H9 (cell line): ENCODE measurements at regions not wholly inside any gene's neighbourhood (a gene's known extent, or its start where the extent isn't known, plus 50 kb on each side); places are given as distances from the start of the nearest gene placed in this dataset.

Experiments
- DNase-seq: peaks from one replicate; pipeline ENCODE4 v3.0.0-alpha.2; 2017
- H2AFZ ChIP-seq: one replicate; pipeline ENCODE4 v1.6.1; 2013; ENCODE audit warnings: mild to moderate bottlenecking, low read length, control low read depth, moderate library complexity
- H2AK5ac ChIP-seq: 2 replicates; pipeline ENCODE4 v1.6.1; 2013; ENCODE audit warnings: low read length, control low read depth, mixed read lengths; ENCODE audit not compliant: insufficient read length
- H2BK120ac ChIP-seq: one replicate; pipeline ENCODE4 v1.6.1; 2013; ENCODE audit warnings: low read depth, mild to moderate bottlenecking, low read length, control low read depth, inconsistent platforms; ENCODE audit not compliant: poor library complexity, severe bottlenecking
- H2BK12ac ChIP-seq: 2 replicates; pipeline ENCODE4 v1.6.1; 2013; ENCODE audit warnings: low read length, control low read depth, mixed read lengths, low read depth; ENCODE audit not compliant: insufficient read length
- H2BK15ac ChIP-seq: 2 replicates; pipeline ENCODE4 v1.6.1; 2013; ENCODE audit warnings: low read depth, low read length, control low read depth
- H2BK20ac ChIP-seq: one replicate; pipeline ENCODE4 v1.6.1; 2013; ENCODE audit warnings: low read depth, mild to moderate bottlenecking, low read length, control low read depth, inconsistent platforms; ENCODE audit not compliant: poor library complexity, severe bottlenecking
- H2BK5ac ChIP-seq: 2 replicates; pipeline ENCODE4 v1.6.1; 2013; ENCODE audit warnings: low read length, control low read depth, mixed read lengths; ENCODE audit not compliant: insufficient read length
- H3K14ac ChIP-seq: 2 replicates; pipeline ENCODE4 v1.6.1; 2013; ENCODE audit warnings: low read length, control low read depth; ENCODE audit not compliant: insufficient read depth
- H3K18ac ChIP-seq: 2 replicates; pipeline ENCODE4 v1.6.1; 2013; ENCODE audit warnings: low read depth, mild to moderate bottlenecking, mixed read lengths, low read length, control low read depth; ENCODE audit not compliant: insufficient read length
- H3K23ac ChIP-seq: 2 replicates; pipeline ENCODE4 v1.6.1; 2013; ENCODE audit warnings: low read length, control low read depth, mixed read lengths, low read depth; ENCODE audit not compliant: insufficient read length
- H3K23me2 ChIP-seq: 2 replicates; pipeline ENCODE4 v1.6.1; 2013; ENCODE audit warnings: low read depth, mild to moderate bottlenecking, mixed read lengths, low read length, control low read depth; ENCODE audit not compliant: insufficient read length, poor library complexity, severe bottlenecking
- H3K27ac ChIP-seq: 2 replicates; pipeline ENCODE4 v1.5.1; 2013; ENCODE audit warnings: low read length, control low read depth, mixed read lengths, low read depth; ENCODE audit not compliant: insufficient read length
- H3K27me3 ChIP-seq: 2 replicates; pipeline ENCODE4 v1.6.1; 2013; ENCODE audit warnings: low read length, control low read depth, inconsistent platforms; ENCODE audit not compliant: insufficient read depth
- H3K4ac ChIP-seq: 2 replicates; pipeline ENCODE4 v1.6.1; 2013; ENCODE audit warnings: low read depth, mild to moderate bottlenecking, control low read depth, inconsistent platforms, low read length, moderate library complexity
- H3K4me1 ChIP-seq: 2 replicates; pipeline ENCODE4 v1.6.1; 2013; ENCODE audit warnings: low read length, control low read depth, inconsistent platforms; ENCODE audit not compliant: insufficient read depth
- H3K4me2 ChIP-seq: 2 replicates; pipeline ENCODE4 v1.6.1; 2013; ENCODE audit warnings: low read length, control low read depth, mixed read lengths; ENCODE audit not compliant: insufficient read length, insufficient read depth
- H3K56ac ChIP-seq: 2 replicates; pipeline ENCODE4 v1.6.1; 2013; ENCODE audit warnings: low read depth, mild to moderate bottlenecking, mixed read lengths, low read length, control low read depth; ENCODE audit not compliant: insufficient read length
- H3K79me1 ChIP-seq: 2 replicates; pipeline ENCODE4 v1.6.1; 2013; ENCODE audit warnings: low read depth, mild to moderate bottlenecking, moderate library complexity, low read length, control low read depth, inconsistent platforms; ENCODE audit not compliant: insufficient read depth, poor library complexity, severe bottlenecking
- H3K79me2 ChIP-seq: 2 replicates; pipeline ENCODE4 v1.6.1; 2013; ENCODE audit warnings: low read length, control low read depth, inconsistent platforms; ENCODE audit not compliant: insufficient read depth
- H3K9ac ChIP-seq: 2 replicates; pipeline ENCODE4 v1.6.1; 2013; ENCODE audit warnings: low read length, control low read depth, mixed read lengths; ENCODE audit not compliant: insufficient read length; ENCODE audit errors: extremely low read depth
- H3K9me3 ChIP-seq: one replicate; pipeline ENCODE4 v1.6.1; 2013; ENCODE audit warnings: low read depth, low read length, inconsistent platforms; ENCODE audit not compliant: control insufficient read depth
- H3T11ph ChIP-seq: one replicate; pipeline ENCODE4 v1.6.1; 2013; ENCODE audit warnings: mild to moderate bottlenecking, low read length, control low read depth, inconsistent platforms
- H4K20me1 ChIP-seq: one replicate; pipeline ENCODE4 v1.6.1; 2013; ENCODE audit not compliant: control insufficient read depth, insufficient read length, insufficient read depth
- H4K5ac ChIP-seq: 2 replicates; pipeline ENCODE4 v1.6.1; 2013; ENCODE audit warnings: low read depth, mild to moderate bottlenecking, mixed read lengths, low read length, control low read depth; ENCODE audit not compliant: insufficient read length
- H4K8ac ChIP-seq: replicated peaks from 2 replicates; pipeline ENCODE4 v1.6.1; 2013; ENCODE audit warnings: low read length, control low read depth, mixed read lengths, low read depth; ENCODE audit not compliant: insufficient read length
- H4K91ac ChIP-seq: 2 replicates; pipeline ENCODE4 v1.6.1; 2013; ENCODE audit warnings: low read depth, mild to moderate bottlenecking, moderate library complexity, mixed read lengths, low read length, control low read depth; ENCODE audit not compliant: insufficient read length
- H3K27ac Mint-ChIP-seq, 3 experiments: 2 replicates in 2 of 3; 3 replicates in 1 of 3; pipeline ENCODE4 v1.8.0; 2020 to 2021; ENCODE audit warnings: mixed read lengths in 3 of 3, mild to moderate bottlenecking in 1 of 3, moderate library complexity in 1 of 3
- H3K27me3 Mint-ChIP-seq: 2 replicates; pipeline ENCODE4 v1.8.0; 2021; ENCODE audit warnings: low read depth, mild to moderate bottlenecking, moderate library complexity, mixed read lengths
- H3K36me3 Mint-ChIP-seq, 3 experiments: 2 replicates in 2 of 3; 3 replicates in 1 of 3; pipeline ENCODE4 v1.8.0; 2020 to 2021; ENCODE audit warnings: low read depth in 3 of 3, mixed read lengths in 3 of 3; ENCODE audit not compliant: insufficient read depth in 1 of 3
- H3K4me1 Mint-ChIP-seq, 2 experiments: 2 replicates each; pipeline ENCODE4 v1.8.0; 2020; ENCODE audit warnings: mixed read lengths in 2 of 2
- H3K4me3 Mint-ChIP-seq, 2 experiments: 2 replicates in 1 of 2; 3 replicates in 1 of 2; pipeline ENCODE4 v1.8.0; 2020 to 2021; ENCODE audit warnings: mild to moderate bottlenecking in 2 of 2, mixed read lengths in 2 of 2, moderate library complexity in 1 of 2
- H3K9me3 Mint-ChIP-seq, 2 experiments: 2 replicates in 1 of 2; 3 replicates in 1 of 2; pipeline ENCODE4 v1.8.0; 2020; ENCODE audit warnings: mild to moderate bottlenecking in 2 of 2, mixed read lengths in 2 of 2, moderate library complexity in 1 of 2
- CTCF ChIP-seq: fragments of 200-600 bp; sonication (generic); conservative IDR thresholded peaks from 3 replicates; pipeline ENCODE4 v1.8.0; 2021; ENCODE audit warnings: antibody characterized with exemption, mild to moderate bottlenecking
- WGBS: extraction: QIAGEN DNeasy Blood & Tissue Kit; methylation state at CpG from one replicate; pipeline ENCODE4 v1.1.7; 2013; ENCODE audit warnings: missing lambda C conversion rate, low lambda C conversion rate, mixed read lengths; ENCODE audit not compliant: insufficient read length; ENCODE audit errors: extremely low coverage; 5-methylcytosine and 5-hydroxymethylcytosine counted together

DNA sequence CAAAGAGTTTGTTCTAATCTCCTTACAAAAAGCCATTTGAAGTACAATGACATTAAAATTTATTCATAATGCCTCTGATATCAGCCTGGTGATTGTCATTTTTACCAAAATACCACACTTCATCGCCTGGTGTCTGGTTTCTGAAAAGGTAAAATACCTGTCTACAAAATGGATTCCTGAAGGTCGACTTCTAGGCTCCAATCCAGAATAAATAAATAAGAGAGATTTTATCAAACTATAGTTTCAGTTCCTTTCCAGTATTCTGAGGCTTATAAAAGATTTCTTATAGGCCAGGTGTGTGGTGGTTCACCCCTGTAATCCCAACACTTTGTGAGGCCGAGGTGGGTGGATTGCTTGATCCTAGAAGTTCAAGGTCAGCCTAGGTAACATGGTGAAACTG, 340.7 kb downstream of the SLC16A7 start:
- H3K27ac Mint-ChIP-seq: no peak overlapping the region
- Histone ChIP-seq H3K23ac (no peak overlapping the region), H4K5ac (no peak overlapping the region), H2BK5ac (no peak overlapping the region), H3K4ac (no peak overlapping the region), H3K18ac (no peak overlapping the region), H2AK5ac (no peak overlapping the region), H2BK120ac (no peak overlapping the region), H4K91ac (no peak overlapping the region), H4K20me1 (no peaks in the 10 kb centered on the region), H2BK12ac (no peak overlapping the region), H3K27me3 (peaks cover 3% of the 10 kb centered on the region; the same call in 1 of the 2 replicates), H3K9ac (no peak overlapping the region), H3K4me1 (no peaks in the 10 kb centered on the region; the same call in 1 of the 2 replicates), H3K27ac (no peak overlapping the region), H3K4me2 (no peak overlapping the region), H3K79me2 (no peaks in the 10 kb centered on the region), H3K79me1 (no peaks in the 10 kb centered on the region), H2BK20ac (no peak overlapping the region), H3K23me2 (no peaks in the 10 kb centered on the region), H2AFZ (no peak overlapping the region), H3T11ph (no peak overlapping the region), H3K14ac (no peak overlapping the region), H3K56ac (no peak overlapping the region), H4K8ac (no peak overlapping the region), H2BK15ac (no peak overlapping the region), H3K9me3 (no peaks in the 10 kb centered on the region)
- WGBS: no CpG with 5 or more reads among the region's 3 CpGs
- H3K4me3 Mint-ChIP-seq: no peak overlapping the region
- H3K9me3 Mint-ChIP-seq: no peaks in the 10 kb centered on the region
- DNase-seq: no peak
- no peaks in the 10 kb centered on the region for H3K36me3 Mint-ChIP-seq
- no peaks in the 10 kb centered on the region; the same call in 1 of the 2 replicates for H3K27me3 Mint-ChIP-seq
- no peak for TF ChIP-seq CTCF
- H3K4me1 Mint-ChIP-seq: peaks cover 10 to 12% of the 10 kb centered on the region in 2 experiments
